Thoracic aorta (tissue), 2 donors: ENCODE measurements at regions not wholly inside any gene's neighbourhood (a gene's known extent, or its start where the extent isn't known, plus 50 kb on each side); places are given as distances from the start of the nearest gene placed in this dataset.
"Not testable (repeated sequence)": the region's sequence is repeated elsewhere in the genome, so short reads cannot be mapped to it uniquely, and the experiment has no call there.

Experiments
- ATAC-seq: fragments of 150-250 bp; one replicate; pipeline ENCODE4 v1.8.0; 2017; ENCODE audit warnings: low read depth; ENCODE audit not compliant: insufficient number of reproducible peaks, low FRiP score
- DNase-seq: peaks from one replicate; pipeline ENCODE4 v3.0.0-alpha.2; 2020; ENCODE audit warnings: low spot score
- H3K27ac ChIP-seq, 2 donors: fragments of 200-600 bp; sonication (generic); 1 replicate in 1 of 2; 2 replicates in 1 of 2; pipeline ENCODE4 v1.5.1; 2016; ENCODE audit warnings: mild to moderate bottlenecking in 2 of 2, moderate library complexity in 2 of 2
- H3K27me3 ChIP-seq: fragments of 200-600 bp; sonication (generic); replicated peaks from 2 replicates; pipeline ENCODE4 v1.6.0; 2016; ENCODE audit warnings: mild to moderate bottlenecking; ENCODE audit not compliant: insufficient read depth
- H3K36me3 ChIP-seq: fragments of 200-600 bp; sonication (generic); one replicate; pipeline ENCODE4 v1.5.1; 2016
- H3K4me1 ChIP-seq, 2 donors: fragments of 200-600 bp; sonication (generic); 1 replicate in 1 of 2; 2 replicates in 1 of 2; pipeline versions ENCODE4 v1.5.1 to v1.6.0; 2016; ENCODE audit warnings: low read depth in 2 of 2, mild to moderate bottlenecking in 1 of 2; ENCODE audit not compliant: control insufficient read depth in 1 of 2
- H3K4me3 ChIP-seq: fragments of 200-600 bp; sonication (generic); 2 replicates; pipeline ENCODE4 v1.5.1; 2016; ENCODE audit warnings: mild to moderate bottlenecking
- H3K9me3 ChIP-seq: fragments of 200-600 bp; sonication (generic); 2 replicates; pipeline ENCODE4 v1.5.1; 2016
- TF ChIP-seq, protein P1 (sequence below): fragments of 200-600 bp; sonication (generic); IDR thresholded peaks from one replicate; pipeline ENCODE4 v1.5.1; 2019; ENCODE audit warnings: antibody characterized with exemption

DNA sequence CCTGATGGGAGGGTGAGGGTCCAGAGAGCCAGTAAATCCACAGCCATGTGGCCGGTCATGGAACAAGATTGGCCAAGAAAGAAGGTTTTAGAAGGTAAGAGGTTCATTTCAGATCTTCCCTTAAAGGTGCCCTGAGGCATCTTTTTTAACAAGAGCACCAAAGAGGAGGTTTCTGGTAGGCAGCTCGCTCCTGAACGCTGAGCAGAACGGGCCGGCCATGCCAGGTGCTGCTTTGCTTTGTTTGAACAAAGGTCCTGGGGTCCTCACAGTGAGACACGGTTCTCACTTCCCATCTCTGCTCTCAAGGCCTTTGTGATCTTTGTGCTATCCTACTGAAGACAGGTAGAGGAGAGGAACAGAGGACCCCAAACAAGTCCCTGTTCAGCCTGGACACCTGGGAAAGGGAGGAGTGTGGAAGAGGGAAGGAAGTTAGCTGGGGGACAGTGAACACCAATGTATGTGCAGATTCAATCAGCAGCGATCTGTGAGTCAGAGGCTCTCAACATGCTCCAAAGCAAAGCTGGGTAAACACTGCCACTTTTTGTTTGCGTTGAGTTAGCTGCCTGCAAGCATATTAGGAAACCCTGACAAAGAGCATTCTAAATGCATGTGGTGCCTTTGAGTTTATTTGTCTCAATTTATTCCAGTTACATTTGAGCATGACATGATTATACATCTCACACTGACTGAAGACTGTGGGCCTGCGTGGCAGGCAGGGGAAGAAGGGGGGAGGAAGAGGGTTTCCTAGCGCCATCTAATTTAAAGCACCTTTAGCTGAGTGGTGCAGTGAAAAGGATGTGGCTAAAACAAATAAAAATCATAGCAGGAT, 102.4 kb downstream of the ASB1 start:
- ATAC-seq (no peak), DNase-seq (no peak)
- TF ChIP-seq, protein P1, sequence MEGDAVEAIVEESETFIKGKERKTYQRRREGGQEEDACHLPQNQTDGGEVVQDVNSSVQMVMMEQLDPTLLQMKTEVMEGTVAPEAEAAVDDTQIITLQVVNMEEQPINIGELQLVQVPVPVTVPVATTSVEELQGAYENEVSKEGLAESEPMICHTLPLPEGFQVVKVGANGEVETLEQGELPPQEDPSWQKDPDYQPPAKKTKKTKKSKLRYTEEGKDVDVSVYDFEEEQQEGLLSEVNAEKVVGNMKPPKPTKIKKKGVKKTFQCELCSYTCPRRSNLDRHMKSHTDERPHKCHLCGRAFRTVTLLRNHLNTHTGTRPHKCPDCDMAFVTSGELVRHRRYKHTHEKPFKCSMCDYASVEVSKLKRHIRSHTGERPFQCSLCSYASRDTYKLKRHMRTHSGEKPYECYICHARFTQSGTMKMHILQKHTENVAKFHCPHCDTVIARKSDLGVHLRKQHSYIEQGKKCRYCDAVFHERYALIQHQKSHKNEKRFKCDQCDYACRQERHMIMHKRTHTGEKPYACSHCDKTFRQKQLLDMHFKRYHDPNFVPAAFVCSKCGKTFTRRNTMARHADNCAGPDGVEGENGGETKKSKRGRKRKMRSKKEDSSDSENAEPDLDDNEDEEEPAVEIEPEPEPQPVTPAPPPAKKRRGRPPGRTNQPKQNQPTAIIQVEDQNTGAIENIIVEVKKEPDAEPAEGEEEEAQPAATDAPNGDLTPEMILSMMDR = no peak
- Histone ChIP-seq H3K27ac (no peak overlapping the region), H3K9me3 (peaks cover 11% of the 10 kb centered on the region), H3K4me3 (no peak overlapping the region), H3K36me3 (no peaks in the 10 kb centered on the region), H3K27me3 (no peaks in the 10 kb centered on the region), H3K4me1 (no peaks in the 10 kb centered on the region)

- not testable (repeated sequence) for H3K4me1 ChIP-seq, H3K4me3 ChIP-seq, H3K36me3 ChIP-seq, H3K27me3 ChIP-seq, ATAC-seq, H3K27ac ChIP-seq, DNase-seq
- H3K9me3 ChIP-seq = peaks cover 11% of the 10 kb centered on the region
Observed at GRCh38 chr2:238531017-238531645, 104.4 kb downstream of the ASB1 start.

DNA sequence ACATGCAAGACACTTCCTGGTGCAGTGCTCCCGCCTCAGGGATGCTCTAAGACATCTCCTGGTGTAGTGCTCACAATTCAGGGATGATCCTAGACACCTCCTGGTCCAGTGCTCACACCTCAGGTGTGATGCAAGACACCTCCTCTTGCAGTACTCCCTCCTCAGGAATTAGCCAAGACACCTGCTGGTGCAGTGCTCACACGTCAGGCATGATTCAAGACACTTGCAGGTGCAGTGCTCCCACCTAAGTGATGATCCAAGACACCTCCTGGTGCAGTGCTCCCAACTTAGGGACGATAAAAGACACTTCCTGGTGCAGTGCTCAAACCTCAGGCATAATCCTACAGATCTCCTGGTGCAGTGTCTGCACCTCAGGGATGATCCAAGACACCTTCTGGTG, 117.0 kb downstream of the ASB1 start:
- H3K4me1 ChIP-seq, DNase-seq, H3K9me3 ChIP-seq, ATAC-seq, H3K36me3 ChIP-seq, H3K4me3 ChIP-seq, H3K27me3 ChIP-seq, H3K27ac ChIP-seq: not testable (repeated sequence)

GRCh38 chr2:238548902-238549462, 122.3 kb downstream of the ASB1 start:
- no peak overlapping the region for H3K27ac ChIP-seq
- no peak for DNase-seq
- no peaks in the 10 kb centered on the region for H3K4me1 ChIP-seq
- H3K27me3 ChIP-seq = no peaks in the 10 kb centered on the region
- peaks cover 6% of the 10 kb centered on the region for H3K9me3 ChIP-seq
- TF ChIP-seq, protein P1 = no peak
- H3K36me3 ChIP-seq = no peaks in the 10 kb centered on the region
- no peak for ATAC-seq
- no peak overlapping the region for H3K4me3 ChIP-seq

GRCh38 chr2:238549866-238550265, 123.1 kb downstream of the ASB1 start:
- Histone ChIP-seq H3K4me3 (no peak overlapping the region), H3K27ac (no peak overlapping the region), H3K27me3 (no peaks in the 10 kb centered on the region), H3K36me3 (no peaks in the 10 kb centered on the region), H3K9me3 (peaks cover 6% of the 10 kb centered on the region), H3K4me1 (no peaks in the 10 kb centered on the region)
- TF ChIP-seq, protein P1 = no peak
- DNase-seq (no peak), ATAC-seq (no peak)

GRCh38 chr2:238551091-238551490, 124.4 kb downstream of the ASB1 start:
- no peak for ATAC-seq
- no peak for DNase-seq
- Histone ChIP-seq H3K9me3 (peaks cover 6% of the 10 kb centered on the region), H3K36me3 (no peaks in the 10 kb centered on the region), H3K27me3 (no peaks in the 10 kb centered on the region), H3K4me3 (no peak overlapping the region), H3K4me1 (no peaks in the 10 kb centered on the region), H3K27ac (no peak overlapping the region)
- TF ChIP-seq, protein P1 = no peak
